NCI-H1105 (cell line): ENCODE measurements at regions not wholly inside any gene's neighbourhood (a gene's known extent, or its start where the extent isn't known, plus 50 kb on each side); places are given as distances from the start of the nearest gene placed in this dataset.

ENCODE experiments used
- DNase-seq: peaks from one replicate; lab custom pipeline; 2025; lab: John Stamatoyannopoulos, UW

GRCh38 chr3:34239875-34240274 lies 441.4 kb downstream of the PDCD6IP start:
- DNase-seq = no peak

- DNase-seq = no peak
Measured at GRCh38 chr3:34247401-34247800, 449.0 kb downstream of the PDCD6IP start.

GRCh38 chr3:34248352-34248751 lies 449.9 kb downstream of the PDCD6IP start:
- DNase-seq = no peak

GRCh38 chr3:34254285-34254684 lies 455.9 kb downstream of the PDCD6IP start:
- no peak for DNase-seq

GRCh38 chr3:34256021-34256420 lies 457.6 kb downstream of the PDCD6IP start:
- DNase-seq = peak; percentile 70

- no peak for DNase-seq
Measured at GRCh38 chr3:34256791-34257190, 458.4 kb downstream of the PDCD6IP start.

- no peak for DNase-seq
Measured at GRCh38 chr3:34258271-34258998, 460.0 kb downstream of the PDCD6IP start.

- no peak for DNase-seq
Measured at GRCh38 chr3:34260271-34261000, 462.0 kb downstream of the PDCD6IP start.

- no peak for DNase-seq
Measured at GRCh38 chr3:34261001-34261385, 462.6 kb downstream of the PDCD6IP start.

- DNase-seq = no peak
Measured at GRCh38 chr3:34263101-34263621, 464.7 kb downstream of the PDCD6IP start.

GRCh38 chr3:34264337-34265041 lies 466.1 kb downstream of the PDCD6IP start:
- DNase-seq = no peak

GRCh38 chr3:34267088-34267487 lies 468.7 kb downstream of the PDCD6IP start:
- DNase-seq = no peak

GRCh38 chr3:34268032-34268709 lies 469.7 kb downstream of the PDCD6IP start:
- DNase-seq = no peak

GRCh38 chr3:34275811-34276210 lies 477.4 kb downstream of the PDCD6IP start:
- no peak for DNase-seq

- no peak for DNase-seq
Measured at GRCh38 chr3:34276342-34276741, 477.9 kb downstream of the PDCD6IP start.

GRCh38 chr3:34277110-34277509 lies 478.7 kb downstream of the PDCD6IP start:
- no peak for DNase-seq

GRCh38 chr3:34279901-34280300 lies 481.5 kb downstream of the PDCD6IP start:
- DNase-seq = no peak

GRCh38 chr3:34283751-34284150 lies 485.3 kb downstream of the PDCD6IP start:
- DNase-seq = no peak

GRCh38 chr3:34284959-34285826 lies 486.8 kb downstream of the PDCD6IP start:
- DNase-seq = no peak

- no peak for DNase-seq
Measured at GRCh38 chr3:34285827-34286188, 487.4 kb downstream of the PDCD6IP start.

- DNase-seq = no peak
Measured at GRCh38 chr3:34292605-34293300, 494.3 kb downstream of the PDCD6IP start.
